MM.1S (cell line): ENCODE measurements at regions not wholly inside any gene's neighbourhood (a gene's known extent, or its start where the extent isn't known, plus 50 kb on each side); places are given as distances from the start of the nearest gene placed in this dataset.

Source experiments
- CTCF ChIP-seq: fragments of 300-600 bp; sonication (generic); IDR thresholded peaks from 2 replicates; pipeline ENCODE4 v1.5.1; 2016; ENCODE audit warnings: antibody characterized with exemption, low read length, mixed read lengths
- EZH2 ChIP-seq: fragments of 300-600 bp; sonication (generic); optimal IDR thresholded peaks from 2 replicates; pipeline ENCODE3; 2017; ENCODE audit warnings: low read depth, mild to moderate bottlenecking, antibody characterized with exemption, low read length, mixed read lengths

- TF ChIP-seq CTCF (no peak), EZH2 (no peak)
Observed at GRCh38 chr13:89627996-89628395, 1719.5 kb upstream of the MIR17HG start.
